Brain pericyte (primary cell): ENCODE measurements at regions not wholly inside any gene's neighbourhood (a gene's known extent, or its start where the extent isn't known, plus 50 kb on each side); places are given as distances from the start of the nearest gene placed in this dataset.

ENCODE experiments used
- DNase-seq: peaks from one replicate; pipeline ENCODE4 v3.0.0-alpha.2; 2012; ENCODE audit warnings: low read depth, low spot score

GRCh38 chr4:81557306-81557705 lies 85.6 kb upstream of the RASGEF1B start:
- DNase-seq = no peak

- no peak for DNase-seq
These were observed 83.8 kb upstream of the RASGEF1B start for GRCh38 chr4:81555489-81555888.

GRCh38 chr4:81552086-81552485 lies 80.4 kb upstream of the RASGEF1B start:
- DNase-seq = no peak

- no peak for DNase-seq
These were observed 78.7 kb upstream of the RASGEF1B start for GRCh38 chr4:81550388-81550859.

GRCh38 chr4:81549984-81550383 lies 78.3 kb upstream of the RASGEF1B start:
- DNase-seq = no peak

- no peak for DNase-seq
These were observed 75.1 kb upstream of the RASGEF1B start for GRCh38 chr4:81546777-81547176.

GRCh38 chr4:81541161-81541945 lies 69.6 kb upstream of the RASGEF1B start:
- no peak for DNase-seq

- no peak for DNase-seq
These were observed 67.2 kb upstream of the RASGEF1B start for GRCh38 chr4:81538716-81539427.

- no peak for DNase-seq
These were observed 59.7 kb upstream of the RASGEF1B start for GRCh38 chr4:81531410-81531809.

GRCh38 chr4:81528979-81529378 lies 57.3 kb upstream of the RASGEF1B start:
- DNase-seq = no peak

GRCh38 chr4:81528200-81528599 lies 56.5 kb upstream of the RASGEF1B start:
- DNase-seq = no peak

GRCh38 chr4:81527709-81528108 lies 56.0 kb upstream of the RASGEF1B start:
- no peak for DNase-seq

GRCh38 chr4:81527115-81527514 lies 55.4 kb upstream of the RASGEF1B start:
- no peak for DNase-seq

GRCh38 chr4:81526706-81527105 lies 55.0 kb upstream of the RASGEF1B start:
- no peak for DNase-seq

- no peak for DNase-seq
These were observed 52.1 kb upstream of the RASGEF1B start for GRCh38 chr4:81523672-81524327.

GRCh38 chr4:81522711-81523110 lies 51.0 kb upstream of the RASGEF1B start:
- no peak for DNase-seq

GRCh38 chr4:81521708-81522107 lies 50.0 kb upstream of the RASGEF1B start:
- no peak for DNase-seq
